Activated CD8-positive, alpha-beta T cell treated with anti-CD3 and anti-CD28 coated beads for 36 hours (primary cell): ENCODE measurements at regions not wholly inside any gene's neighbourhood (a gene's known extent, or its start where the extent isn't known, plus 50 kb on each side); places are given as distances from the start of the nearest gene placed in this dataset.

Experiments
- ATAC-seq: fragments of 200-7000 bp; cut with Tn5 transposase; one replicate; pipeline ENCODE4 v1.10.0; 2021; ENCODE audit warnings: mild to moderate bottlenecking, moderate library complexity
- CTCF ChIA-PET: fragments of 350-600 bp; sonication (Branson Sonifier 250); formaldehyde crosslinking; loops from one replicate; lab custom pipeline; 2021; ENCODE audit warnings: antibody characterized with exemption; lab: Charles Lee
- POLR2A ChIA-PET: fragments of 350-600 bp; sonication (Branson Sonifier 250); formaldehyde crosslinking; loops from one replicate; lab custom pipeline; 2021; ENCODE audit warnings: antibody characterized with exemption; lab: Charles Lee
- DNase-seq: peaks from one replicate; pipeline ENCODE4 v3.0.0-alpha.2; 2020
- H3K27ac Mint-ChIP-seq: one replicate; pipeline ENCODE4 v1.8.0; 2021; ENCODE audit warnings: mild to moderate bottlenecking, mixed read lengths
- H3K27me3 Mint-ChIP-seq: one replicate; pipeline ENCODE4 v1.8.0; 2021; ENCODE audit warnings: mixed read lengths
- H3K36me3 Mint-ChIP-seq: one replicate; pipeline ENCODE4 v1.8.0; 2021; ENCODE audit warnings: low read depth, mixed read lengths
- H3K4me1 Mint-ChIP-seq: one replicate; pipeline ENCODE4 v1.8.0; 2021; ENCODE audit warnings: low read depth, mixed read lengths
- H3K4me3 Mint-ChIP-seq: one replicate; pipeline ENCODE4 v1.8.0; 2021; ENCODE audit warnings: mild to moderate bottlenecking, moderate library complexity, mixed read lengths
- H3K9me3 Mint-ChIP-seq: one replicate; pipeline ENCODE4 v1.8.0; 2021; ENCODE audit warnings: mixed read lengths
- CTCF ChIP-seq: fragments of 200-600 bp; IDR thresholded peaks from one replicate; pipeline ENCODE4 v1.8.0; 2022; ENCODE audit warnings: antibody characterized with exemption, mild to moderate bottlenecking
- intact Hi-C: fragments of 100-400 bp; cut with micrococcal nuclease; formaldehyde crosslinking; loops from one replicate; pipeline ENCODE4 v1.10.0; 2022

GRCh38 chr2:145775591-145775990 lies 1255.7 kb upstream of the ZEB2 start:
- intact Hi-C loops: no loop called here
- H3K9me3 Mint-ChIP-seq: no peaks in the 10 kb centered on the region
- H3K27ac Mint-ChIP-seq: no peak overlapping the region
- H3K27me3 Mint-ChIP-seq: peaks cover 2% of the 10 kb centered on the region
- H3K4me3 Mint-ChIP-seq: no peak overlapping the region
- ChIA-PET CTCF (no interaction called here), POLR2A (no interaction called here)
- no peak for TF ChIP-seq CTCF
- DNase-seq (no peak), ATAC-seq (no peak)
- H3K4me1 Mint-ChIP-seq: no peaks in the 10 kb centered on the region
- H3K36me3 Mint-ChIP-seq: no peaks in the 10 kb centered on the region

GRCh38 chr2:145771525-145771924 lies 1251.6 kb upstream of the ZEB2 start:
- CTCF ChIA-PET: no interaction called here
- DNase-seq (no peak), ATAC-seq (no peak)
- H3K4me3 Mint-ChIP-seq: no peak overlapping the region
- peaks cover 2% of the 10 kb centered on the region for H3K27me3 Mint-ChIP-seq
- POLR2A ChIA-PET: no interaction called here
- no peak for TF ChIP-seq CTCF
- no peaks in the 10 kb centered on the region for H3K36me3 Mint-ChIP-seq
- H3K4me1 Mint-ChIP-seq: no peaks in the 10 kb centered on the region
- H3K27ac Mint-ChIP-seq: no peak overlapping the region
- intact Hi-C loops: no loop called here
- no peaks in the 10 kb centered on the region for H3K9me3 Mint-ChIP-seq

GRCh38 chr2:145769011-145769716 lies 1249.2 kb upstream of the ZEB2 start:
- DNase-seq (no peak), ATAC-seq (no peak)
- Mint-ChIP-seq H3K36me3 (no peaks in the 10 kb centered on the region), H3K27me3 (peaks cover under 1% of the 10 kb centered on the region), H3K4me1 (no peaks in the 10 kb centered on the region), H3K4me3 (no peak overlapping the region), H3K9me3 (no peaks in the 10 kb centered on the region), H3K27ac (no peak overlapping the region)
- TF ChIP-seq CTCF: no peak
- CTCF ChIA-PET: interaction anchor here (0.8 kb wide), 1 partner anchor 296 kb away, joined by 3 read pairs; no protein-coding TSS in a partner anchor
- intact Hi-C loops: no loop called here
- POLR2A ChIA-PET: no interaction called here

GRCh38 chr2:145765874-145766273 lies 1246.0 kb upstream of the ZEB2 start:
- H3K36me3 Mint-ChIP-seq: no peaks in the 10 kb centered on the region
- H3K4me3 Mint-ChIP-seq: no peak overlapping the region
- H3K27me3 Mint-ChIP-seq: no peaks in the 10 kb centered on the region
- no peaks in the 10 kb centered on the region for H3K4me1 Mint-ChIP-seq
- no peaks in the 10 kb centered on the region for H3K9me3 Mint-ChIP-seq
- CTCF ChIA-PET: interaction anchor here (1.5 kb wide), 1 partner anchor 13 kb away, joined by 4 read pairs; no protein-coding TSS in a partner anchor
- ATAC-seq (no peak), DNase-seq (no peak)
- intact Hi-C loops: no loop called here
- TF ChIP-seq CTCF: no peak
- POLR2A ChIA-PET: interaction anchor here (0.6 kb wide), 1 partner anchor 12 kb away, joined by 4 read pairs; no protein-coding TSS in a partner anchor
- no peak overlapping the region for H3K27ac Mint-ChIP-seq

GRCh38 chr2:145764631-145765030 lies 1244.7 kb upstream of the ZEB2 start:
- POLR2A ChIA-PET: no interaction called here
- ATAC-seq (no peak), DNase-seq (no peak)
- CTCF ChIA-PET: interaction anchor here (0.7 kb wide), 1 partner anchor 12 kb away, joined by 3 read pairs; no protein-coding TSS in a partner anchor
- Mint-ChIP-seq H3K4me3 (no peak overlapping the region), H3K36me3 (no peaks in the 10 kb centered on the region), H3K27me3 (no peaks in the 10 kb centered on the region), H3K4me1 (no peaks in the 10 kb centered on the region), H3K27ac (no peak overlapping the region), H3K9me3 (no peaks in the 10 kb centered on the region)
- TF ChIP-seq CTCF: no peak
- intact Hi-C loops: no loop called here
